HEK293 (cell line): ENCODE measurements at regions not wholly inside any gene's neighbourhood (a gene's known extent, or its start where the extent isn't known, plus 50 kb on each side); places are given as distances from the start of the nearest gene placed in this dataset.

Source experiments
- CTCF ChIA-PET: fragments of 350-600 bp; formaldehyde crosslinking; extraction: SDS; loops from one replicate; lab custom pipeline; 2021; ENCODE audit warnings: antibody characterized with exemption; lab: Yijun Ruan, JAX
- POLR2A ChIA-PET: fragments of 300-600 bp; formaldehyde crosslinking; extraction: SDS; loops from one replicate; lab custom pipeline; 2020; ENCODE audit warnings: antibody characterized with exemption, inconsistent platforms; lab: Yijun Ruan, JAX
- H3K27ac ChIP-seq: fragments of 200-500 bp; sonication (Bioruptor generic); 2 replicates; pipeline ENCODE4 v1.5.1; 2014; ENCODE audit warnings: low read depth, low read length, control low read depth, inconsistent platforms; ENCODE audit errors: extremely low read depth
- H3K36me3 ChIP-seq, 2 experiments: fragments of 200-500 bp in 1 of 2; sonication (Bioruptor generic) in 1 of 2; 1 replicate in 1 of 2; 2 replicates in 1 of 2; pipeline ENCODE4 v1.5.1; 2014 to 2017; ENCODE audit warnings: inconsistent platforms in 2 of 2, low read length in 2 of 2; ENCODE audit not compliant: control insufficient read depth in 2 of 2, insufficient read depth in 1 of 2
- H3K4me1 ChIP-seq: fragments of 200-500 bp; sonication (Bioruptor generic); 2 replicates; pipeline ENCODE4 v1.5.1; 2014; ENCODE audit warnings: mild to moderate bottlenecking, low read length, inconsistent platforms; ENCODE audit not compliant: control insufficient read depth, insufficient read depth
- H3K4me3 ChIP-seq: 2 replicates; pipeline ENCODE4 v1.5.1; 2011; ENCODE audit warnings: low read depth, mild to moderate bottlenecking, control low read depth, low read length, moderate library complexity
- H3K9me3 ChIP-seq: fragments of 200-500 bp; sonication (Bioruptor generic); 2 replicates; pipeline ENCODE4 v1.5.1; 2014; ENCODE audit warnings: low read depth, low read length, inconsistent platforms; ENCODE audit not compliant: control insufficient read depth, insufficient read depth
- BCL11A ChIP-seq: fragments of 450-650 bp; formaldehyde crosslinking; IDR thresholded peaks from 2 replicates; pipeline ENCODE4 v1.5.1; 2016; ENCODE audit warnings: low read depth, missing biosample characterization, missing genetic modification characterization
- GLIS1 ChIP-seq: fragments of 450-650 bp; formaldehyde crosslinking; IDR thresholded peaks from 2 replicates; pipeline ENCODE4 v1.5.1; 2016; ENCODE audit warnings: missing biosample characterization, missing genetic modification characterization
- GLIS2 ChIP-seq: fragments of 450-650 bp; formaldehyde crosslinking; IDR thresholded peaks from 2 replicates; pipeline ENCODE4 v1.5.1; 2016; ENCODE audit warnings: missing biosample characterization, missing genetic modification characterization
- HOXD13 ChIP-seq: sonication (generic); formaldehyde crosslinking; IDR thresholded peaks from 2 replicates; pipeline ENCODE4 v1.8.0; 2022; ENCODE audit warnings: missing genetic modification reagents, borderline replicate concordance
- KLF10 ChIP-seq: fragments of 450-650 bp; IDR thresholded peaks from 2 replicates; pipeline ENCODE4 v1.5.1; 2018; ENCODE audit warnings: missing biosample characterization, mild to moderate bottlenecking, missing genetic modification characterization
- ZFP37 ChIP-seq: fragments of 450-650 bp; formaldehyde crosslinking; IDR thresholded peaks from 2 replicates; pipeline ENCODE4 v1.5.1; 2016; ENCODE audit warnings: missing biosample characterization, missing genetic modification characterization
- ZNF121 ChIP-seq: fragments of 450-650 bp; formaldehyde crosslinking; IDR thresholded peaks from 2 replicates; pipeline ENCODE4 v1.5.1; 2016; ENCODE audit warnings: missing biosample characterization, missing genetic modification characterization
- ZNF146 ChIP-seq: fragments of 450-650 bp; formaldehyde crosslinking; IDR thresholded peaks from 2 replicates; pipeline ENCODE4 v1.5.1; 2016; ENCODE audit warnings: missing biosample characterization, missing genetic modification characterization
- ZNF174 ChIP-seq: fragments of 450-650 bp; formaldehyde crosslinking; IDR thresholded peaks from 2 replicates; pipeline ENCODE4 v1.5.0; 2017; ENCODE audit warnings: missing biosample characterization, mild to moderate bottlenecking, missing genetic modification characterization
- ZNF2 ChIP-seq: fragments of 450-650 bp; formaldehyde crosslinking; IDR thresholded peaks from 2 replicates; pipeline ENCODE4 v1.5.1; 2016; ENCODE audit warnings: missing biosample characterization, missing genetic modification characterization
- ZNF211 ChIP-seq: fragments of 450-650 bp; formaldehyde crosslinking; IDR thresholded peaks from 2 replicates; pipeline ENCODE4 v1.5.1; 2016; ENCODE audit warnings: low read depth, missing biosample characterization, missing genetic modification characterization
- ZNF280D ChIP-seq: fragments of 450-650 bp; formaldehyde crosslinking; IDR thresholded peaks from 2 replicates; pipeline ENCODE4 v1.5.1; 2016; ENCODE audit warnings: missing biosample characterization, missing genetic modification characterization
- ZNF48 ChIP-seq: fragments of 450-650 bp; formaldehyde crosslinking; IDR thresholded peaks from 2 replicates; pipeline ENCODE4 v1.5.1; 2016; ENCODE audit warnings: missing biosample characterization, missing genetic modification characterization
- ZNF692 ChIP-seq: fragments of 450-650 bp; formaldehyde crosslinking; IDR thresholded peaks from 2 replicates; pipeline ENCODE4 v1.5.1; 2016; ENCODE audit warnings: missing biosample characterization, missing genetic modification characterization
- ZSCAN5A ChIP-seq: fragments of 450-650 bp; formaldehyde crosslinking; IDR thresholded peaks from 2 replicates; pipeline ENCODE4 v1.5.1; 2016; ENCODE audit warnings: missing biosample characterization, missing genetic modification characterization
- TF ChIP-seq, protein P1 (sequence below): fragments of 450-650 bp; formaldehyde crosslinking; IDR thresholded peaks from 2 replicates; pipeline ENCODE4 v1.5.1; 2017; ENCODE audit warnings: missing biosample characterization, missing genetic modification characterization
- TF ChIP-seq, protein P2 (sequence below): fragments of 450-650 bp; formaldehyde crosslinking; IDR thresholded peaks from 2 replicates; pipeline ENCODE4 v1.5.1; 2016; ENCODE audit warnings: missing biosample characterization, missing genetic modification characterization
- TF ChIP-seq, protein P3 (sequence below): fragments of 450-650 bp; formaldehyde crosslinking; IDR thresholded peaks from 2 replicates; pipeline ENCODE4 v1.5.1; 2016; ENCODE audit warnings: missing biosample characterization, missing genetic modification characterization, low read depth
- TF ChIP-seq, protein P4 (sequence below): fragments of 450-650 bp; formaldehyde crosslinking; IDR thresholded peaks from 2 replicates; pipeline ENCODE4 v1.5.1; 2016; ENCODE audit warnings: missing biosample characterization, missing genetic modification characterization

DNA sequence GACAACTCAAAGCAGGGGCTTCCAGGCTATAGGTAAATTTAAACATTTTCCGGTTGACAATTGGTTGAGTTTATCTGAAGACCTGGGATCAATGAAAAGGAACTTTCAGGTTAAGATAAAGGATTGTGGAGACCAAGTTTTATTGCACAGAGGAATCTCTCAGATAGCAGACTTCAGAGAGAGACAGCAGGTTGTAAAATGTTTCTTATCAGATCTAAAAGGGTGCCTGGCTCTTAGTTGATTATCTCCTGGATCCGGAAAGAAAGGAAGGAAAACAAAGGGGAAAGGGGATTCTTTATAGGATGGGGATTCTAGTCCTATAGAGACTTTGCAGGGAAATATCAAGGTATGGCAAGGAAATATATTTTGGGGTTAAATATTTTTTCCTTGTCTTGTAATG lies 951.3 kb upstream of the SEMA6D start (continued):
- no peak for TF ChIP-seq ZSCAN5A (tag by site-specific recombination)

DNA sequence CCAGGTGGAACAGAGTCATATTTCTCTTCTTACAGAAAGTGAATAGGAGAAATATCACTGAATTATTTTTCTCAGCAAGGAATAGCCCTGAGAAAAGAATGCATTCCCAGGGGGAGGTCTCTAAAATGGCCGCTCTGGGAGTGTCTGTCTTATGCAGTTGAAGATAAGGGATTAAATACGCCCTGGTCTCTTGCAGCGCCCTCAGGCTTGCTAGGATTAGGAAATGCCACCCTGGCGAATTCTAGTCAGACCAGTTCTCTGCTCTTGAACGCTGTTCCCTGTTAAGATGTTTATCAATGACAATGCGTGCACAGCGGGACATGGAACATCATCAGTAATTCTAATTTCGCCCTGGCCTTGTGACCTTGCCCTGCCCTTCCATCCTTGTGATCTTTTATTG lies 949.0 kb upstream of the SEMA6D start:
- POLR2A ChIA-PET, result no interaction called here
- no peaks in the 10 kb centered on the region for H3K9me3 ChIP-seq
- TF ChIP-seq ZFP37 (tag by site-specific recombination) (no peak), GLIS2 (tag by site-specific recombination) (no peak), ZNF2 (tag by site-specific recombination) (no peak), BCL11A (tag by site-specific recombination) (no peak), ZNF174 (tag by site-specific recombination) (no peak), ZNF121 (tag by site-specific recombination) (no peak), ZNF211 (tag by site-specific recombination) (no peak), GLIS1 (tag by site-specific recombination) (no peak), HOXD13 (no peak), ZNF48 (tag by site-specific recombination) (no peak), ZNF146 (tag by site-specific recombination) (no peak), ZNF692 (tag by site-specific recombination) (no peak), KLF10 (tag by site-specific recombination) (no peak), ZNF280D (tag by site-specific recombination) (no peak)
- TF ChIP-seq, protein P1, sequence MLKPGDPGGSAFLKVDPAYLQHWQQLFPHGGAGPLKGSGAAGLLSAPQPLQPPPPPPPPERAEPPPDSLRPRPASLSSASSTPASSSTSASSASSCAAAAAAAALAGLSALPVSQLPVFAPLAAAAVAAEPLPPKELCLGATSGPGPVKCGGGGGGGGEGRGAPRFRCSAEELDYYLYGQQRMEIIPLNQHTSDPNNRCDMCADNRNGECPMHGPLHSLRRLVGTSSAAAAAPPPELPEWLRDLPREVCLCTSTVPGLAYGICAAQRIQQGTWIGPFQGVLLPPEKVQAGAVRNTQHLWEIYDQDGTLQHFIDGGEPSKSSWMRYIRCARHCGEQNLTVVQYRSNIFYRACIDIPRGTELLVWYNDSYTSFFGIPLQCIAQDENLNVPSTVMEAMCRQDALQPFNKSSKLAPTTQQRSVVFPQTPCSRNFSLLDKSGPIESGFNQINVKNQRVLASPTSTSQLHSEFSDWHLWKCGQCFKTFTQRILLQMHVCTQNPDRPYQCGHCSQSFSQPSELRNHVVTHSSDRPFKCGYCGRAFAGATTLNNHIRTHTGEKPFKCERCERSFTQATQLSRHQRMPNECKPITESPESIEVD, result no peak
- TF ChIP-seq, protein P2, sequence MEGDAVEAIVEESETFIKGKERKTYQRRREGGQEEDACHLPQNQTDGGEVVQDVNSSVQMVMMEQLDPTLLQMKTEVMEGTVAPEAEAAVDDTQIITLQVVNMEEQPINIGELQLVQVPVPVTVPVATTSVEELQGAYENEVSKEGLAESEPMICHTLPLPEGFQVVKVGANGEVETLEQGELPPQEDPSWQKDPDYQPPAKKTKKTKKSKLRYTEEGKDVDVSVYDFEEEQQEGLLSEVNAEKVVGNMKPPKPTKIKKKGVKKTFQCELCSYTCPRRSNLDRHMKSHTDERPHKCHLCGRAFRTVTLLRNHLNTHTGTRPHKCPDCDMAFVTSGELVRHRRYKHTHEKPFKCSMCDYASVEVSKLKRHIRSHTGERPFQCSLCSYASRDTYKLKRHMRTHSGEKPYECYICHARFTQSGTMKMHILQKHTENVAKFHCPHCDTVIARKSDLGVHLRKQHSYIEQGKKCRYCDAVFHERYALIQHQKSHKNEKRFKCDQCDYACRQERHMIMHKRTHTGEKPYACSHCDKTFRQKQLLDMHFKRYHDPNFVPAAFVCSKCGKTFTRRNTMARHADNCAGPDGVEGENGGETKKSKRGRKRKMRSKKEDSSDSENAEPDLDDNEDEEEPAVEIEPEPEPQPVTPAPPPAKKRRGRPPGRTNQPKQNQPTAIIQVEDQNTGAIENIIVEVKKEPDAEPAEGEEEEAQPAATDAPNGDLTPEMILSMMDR, result no peak
- TF ChIP-seq, protein P3, sequence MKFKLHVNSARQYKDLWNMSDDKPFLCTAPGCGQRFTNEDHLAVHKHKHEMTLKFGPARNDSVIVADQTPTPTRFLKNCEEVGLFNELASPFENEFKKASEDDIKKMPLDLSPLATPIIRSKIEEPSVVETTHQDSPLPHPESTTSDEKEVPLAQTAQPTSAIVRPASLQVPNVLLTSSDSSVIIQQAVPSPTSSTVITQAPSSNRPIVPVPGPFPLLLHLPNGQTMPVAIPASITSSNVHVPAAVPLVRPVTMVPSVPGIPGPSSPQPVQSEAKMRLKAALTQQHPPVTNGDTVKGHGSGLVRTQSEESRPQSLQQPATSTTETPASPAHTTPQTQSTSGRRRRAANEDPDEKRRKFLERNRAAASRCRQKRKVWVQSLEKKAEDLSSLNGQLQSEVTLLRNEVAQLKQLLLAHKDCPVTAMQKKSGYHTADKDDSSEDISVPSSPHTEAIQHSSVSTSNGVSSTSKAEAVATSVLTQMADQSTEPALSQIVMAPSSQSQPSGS (tag by site-specific recombination), result no peak
- TF ChIP-seq, protein P4, sequence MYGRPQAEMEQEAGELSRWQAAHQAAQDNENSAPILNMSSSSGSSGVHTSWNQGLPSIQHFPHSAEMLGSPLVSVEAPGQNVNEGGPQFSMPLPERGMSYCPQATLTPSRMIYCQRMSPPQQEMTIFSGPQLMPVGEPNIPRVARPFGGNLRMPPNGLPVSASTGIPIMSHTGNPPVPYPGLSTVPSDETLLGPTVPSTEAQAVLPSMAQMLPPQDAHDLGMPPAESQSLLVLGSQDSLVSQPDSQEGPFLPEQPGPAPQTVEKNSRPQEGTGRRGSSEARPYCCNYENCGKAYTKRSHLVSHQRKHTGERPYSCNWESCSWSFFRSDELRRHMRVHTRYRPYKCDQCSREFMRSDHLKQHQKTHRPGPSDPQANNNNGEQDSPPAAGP (tag by site-specific recombination), result no peak
- TF ChIP-seq, all 188 proteins: peak for 0
- no peak overlapping the region for H3K4me3 ChIP-seq
- no peaks in the 10 kb centered on the region for H3K36me3 ChIP-seq
- H3K27ac ChIP-seq, result no peak overlapping the region
- CTCF ChIA-PET, result no interaction called here
- H3K4me1 ChIP-seq, result no peaks in the 10 kb centered on the region
